ENCODE measurements at regions not wholly inside any gene's neighbourhood (a gene's known extent, or its start where the extent isn't known, plus 50 kb on each side); places are given as distances from the start of the nearest gene placed in this dataset.

DNA sequence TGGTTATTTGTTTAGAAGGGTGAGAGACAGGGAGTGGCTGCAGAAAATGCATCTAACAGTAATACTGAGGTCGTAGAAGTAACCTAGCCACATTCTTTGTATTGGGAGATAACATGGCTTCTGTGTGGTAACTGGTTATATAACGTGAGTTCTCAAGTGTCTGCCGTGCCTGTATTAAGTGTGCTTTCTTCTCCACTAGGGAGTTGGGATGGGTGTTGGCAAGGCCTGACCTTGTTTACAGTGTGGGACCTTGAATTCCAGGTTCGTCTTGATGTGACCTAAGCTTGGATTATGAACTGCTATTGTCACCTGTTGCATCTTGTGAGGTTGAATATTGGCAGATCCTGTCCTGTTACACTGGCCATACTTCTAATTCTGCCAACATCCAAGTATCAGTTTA, 145.3 kb upstream of the NAMPT start:
- H3K27me3 ChIP-seq (ENCODE audit: insufficient read depth, low read length) = no peaks in the 10 kb centered on the region
- H3K4me1 ChIP-seq (ENCODE audit: insufficient read depth, low read length) = no peaks in the 10 kb centered on the region
- H3K9ac ChIP-seq (ENCODE audit: low read depth, low read length) = no peak overlapping the region
- no peak overlapping the region for H3K4me3 ChIP-seq (ENCODE audit: low read length)
- no peak overlapping the region for H3K27ac ChIP-seq (ENCODE audit: low read length)
- no peaks in the 10 kb centered on the region for H3K36me3 ChIP-seq (ENCODE audit: insufficient read depth, low read depth, low read length)
- no peaks in the 10 kb centered on the region; the same call in 1 of the 2 replicates for H3K9me3 ChIP-seq (ENCODE audit: insufficient read depth, low read depth, low read length)

DNA sequence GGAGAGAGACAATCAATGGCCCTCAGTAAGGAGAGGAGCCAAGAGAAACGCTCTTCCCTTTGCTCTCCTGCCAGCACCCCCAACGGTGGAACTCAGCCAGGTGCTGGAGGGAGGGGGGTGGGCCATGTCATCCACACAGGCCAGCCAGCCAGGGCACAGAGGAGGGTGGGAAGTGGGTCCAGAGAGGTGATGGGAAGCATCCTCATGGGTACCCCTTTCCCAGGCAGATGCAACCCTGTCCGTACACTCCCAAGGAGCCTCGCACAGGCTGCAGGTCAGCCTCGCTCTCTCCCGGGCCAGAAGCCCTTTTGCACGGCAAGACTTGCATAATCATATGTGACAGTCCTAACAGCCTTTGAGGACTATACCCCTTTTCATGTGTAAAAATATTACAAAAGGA, 142.0 kb upstream of the NAMPT start:
- no peak overlapping the region for H3K27ac ChIP-seq (ENCODE audit: low read length)
- no peak overlapping the region for H3K9ac ChIP-seq (ENCODE audit: low read depth, low read length)

DNA sequence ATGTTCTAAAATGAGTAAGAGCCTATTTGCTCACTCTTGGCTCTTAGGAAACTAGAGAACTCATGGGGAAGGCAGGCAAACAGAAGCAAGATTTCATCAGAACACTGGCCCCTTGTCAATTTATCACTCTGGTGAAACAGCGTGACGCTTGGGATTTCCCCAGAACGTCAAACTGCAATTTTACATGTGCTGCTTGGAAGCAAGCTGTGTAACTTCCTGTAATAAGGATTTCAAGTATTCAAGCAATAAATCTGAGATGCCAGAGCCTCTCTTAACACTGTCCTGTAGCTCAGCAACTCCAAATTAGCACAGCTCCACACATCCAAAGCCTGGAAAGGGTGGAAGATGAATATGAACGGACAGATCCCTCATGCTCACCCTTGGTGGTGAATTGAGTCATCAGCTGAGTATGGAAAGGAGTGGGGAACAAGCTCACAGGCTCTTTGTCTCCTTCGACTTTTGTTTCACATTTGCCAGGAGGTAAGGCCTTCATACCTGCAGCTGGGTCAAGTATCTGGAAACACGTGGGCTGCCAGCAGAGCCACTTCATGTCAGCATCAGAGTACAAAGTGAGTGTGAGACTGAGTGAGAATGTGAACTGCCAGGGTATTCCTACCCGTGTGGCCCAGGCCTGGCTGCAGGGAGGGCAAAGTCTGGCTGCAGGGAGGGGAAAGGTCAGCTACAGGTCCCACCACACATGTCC, 140.4 kb upstream of the NAMPT start:
- no peak overlapping the region for H3K9ac ChIP-seq (ENCODE audit: low read depth, low read length)

More for the DNA sequence above, 142.0 kb upstream of the NAMPT start:
- Histone ChIP-seq H3K4me1 (ENCODE audit: insufficient read depth, low read length) (no peaks in the 10 kb centered on the region), H3K36me3 (ENCODE audit: insufficient read depth, low read depth, low read length) (no peaks in the 10 kb centered on the region), H3K27me3 (ENCODE audit: insufficient read depth, low read length) (no peaks in the 10 kb centered on the region), H3K9me3 (ENCODE audit: insufficient read depth, low read depth, low read length) (no peaks in the 10 kb centered on the region; the same call in 1 of the 2 replicates), H3K4me3 (ENCODE audit: low read length) (no peak overlapping the region)

DNA sequence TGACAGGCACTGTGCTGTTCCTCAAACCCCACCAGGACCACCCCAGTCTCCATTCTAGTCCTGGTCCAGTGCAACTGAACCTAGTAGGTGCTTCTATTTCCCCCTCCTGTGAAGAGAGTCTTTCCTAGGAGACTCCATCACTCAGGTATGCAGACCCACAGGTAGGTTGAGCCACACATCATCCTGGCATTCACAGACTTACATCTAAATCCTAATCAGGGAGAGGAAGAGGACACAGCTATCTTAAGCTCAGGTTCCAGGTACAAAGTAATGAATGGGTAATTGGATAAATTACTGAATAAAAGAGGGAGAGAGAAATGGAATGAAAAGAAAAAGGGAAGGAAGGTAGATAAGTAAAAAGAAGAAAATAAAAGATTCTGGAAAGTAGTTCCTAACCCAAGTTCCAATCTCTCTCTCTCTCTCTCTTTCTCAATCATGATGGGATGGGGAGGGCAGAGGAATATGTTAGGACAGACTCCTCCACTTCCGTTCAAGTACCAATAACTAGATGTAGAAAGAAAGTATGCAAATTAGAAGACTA, 139.8 kb upstream of the NAMPT start:
- Histone ChIP-seq H3K4me3 (ENCODE audit: low read length) (no peak overlapping the region), H3K27ac (ENCODE audit: low read length) (no peak overlapping the region), H3K4me1 (ENCODE audit: insufficient read depth, low read length) (no peaks in the 10 kb centered on the region), H3K36me3 (ENCODE audit: insufficient read depth, low read depth, low read length) (no peaks in the 10 kb centered on the region), H3K9ac (ENCODE audit: low read depth, low read length) (no peak overlapping the region), H3K9me3 (ENCODE audit: insufficient read depth, low read depth, low read length) (no peaks in the 10 kb centered on the region; the same call in 1 of the 2 replicates), H3K27me3 (ENCODE audit: insufficient read depth, low read length) (no peaks in the 10 kb centered on the region)

More for the DNA sequence above, 140.4 kb upstream of the NAMPT start:
- no peaks in the 10 kb centered on the region for H3K27me3 ChIP-seq (ENCODE audit: insufficient read depth, low read length)
- H3K36me3 ChIP-seq (ENCODE audit: insufficient read depth, low read depth, low read length) = no peaks in the 10 kb centered on the region
- no peak overlapping the region for H3K27ac ChIP-seq (ENCODE audit: low read length)
- no peak overlapping the region for H3K4me3 ChIP-seq (ENCODE audit: low read length)
- H3K4me1 ChIP-seq (ENCODE audit: insufficient read depth, low read length) = no peaks in the 10 kb centered on the region
- H3K9me3 ChIP-seq (ENCODE audit: insufficient read depth, low read depth, low read length) = no peaks in the 10 kb centered on the region; the same call in 1 of the 2 replicates

- Histone ChIP-seq H3K27ac (ENCODE audit: low read length) (no peak overlapping the region), H3K9me3 (ENCODE audit: insufficient read depth, low read depth, low read length) (no peaks in the 10 kb centered on the region; the same call in 1 of the 2 replicates), H3K27me3 (ENCODE audit: insufficient read depth, low read length) (no peaks in the 10 kb centered on the region), H3K4me1 (ENCODE audit: insufficient read depth, low read length) (no peaks in the 10 kb centered on the region), H3K4me3 (ENCODE audit: low read length) (no peak overlapping the region), H3K36me3 (ENCODE audit: insufficient read depth, low read depth, low read length) (no peaks in the 10 kb centered on the region), H3K9ac (ENCODE audit: low read depth, low read length) (no peak overlapping the region)
Measured at GRCh38 chr7:106423821-106424475, 139.2 kb upstream of the NAMPT start.

- no peaks in the 10 kb centered on the region; the same call in 1 of the 2 replicates for H3K9me3 ChIP-seq (ENCODE audit: insufficient read depth, low read depth, low read length)
- no peaks in the 10 kb centered on the region for H3K4me1 ChIP-seq (ENCODE audit: insufficient read depth, low read length)
- H3K27ac ChIP-seq (ENCODE audit: low read length) = no peak overlapping the region
- H3K27me3 ChIP-seq (ENCODE audit: insufficient read depth, low read length) = no peaks in the 10 kb centered on the region
- no peaks in the 10 kb centered on the region for H3K36me3 ChIP-seq (ENCODE audit: insufficient read depth, low read depth, low read length)
- no peak overlapping the region for H3K9ac ChIP-seq (ENCODE audit: low read depth, low read length)
- no peak overlapping the region for H3K4me3 ChIP-seq (ENCODE audit: low read length)
Measured at GRCh38 chr7:106423111-106423510, 138.3 kb upstream of the NAMPT start.

GRCh38 chr7:106421181-106421762, 136.5 kb upstream of the NAMPT start:
- H3K4me3 ChIP-seq (ENCODE audit: low read length) = no peak overlapping the region
- H3K36me3 ChIP-seq (ENCODE audit: insufficient read depth, low read depth, low read length) = no peaks in the 10 kb centered on the region
- no peak overlapping the region for H3K27ac ChIP-seq (ENCODE audit: low read length)
- no peaks in the 10 kb centered on the region for H3K27me3 ChIP-seq (ENCODE audit: insufficient read depth, low read length)
- H3K4me1 ChIP-seq (ENCODE audit: insufficient read depth, low read length) = no peaks in the 10 kb centered on the region
- H3K9ac ChIP-seq (ENCODE audit: low read depth, low read length) = no peak overlapping the region
- H3K9me3 ChIP-seq (ENCODE audit: insufficient read depth, low read depth, low read length) = no peaks in the 10 kb centered on the region

- Histone ChIP-seq H3K4me3 (ENCODE audit: low read length) (no peak overlapping the region), H3K36me3 (ENCODE audit: insufficient read depth, low read depth, low read length) (no peaks in the 10 kb centered on the region), H3K27me3 (ENCODE audit: insufficient read depth, low read length) (no peaks in the 10 kb centered on the region), H3K9ac (ENCODE audit: low read depth, low read length) (no peak overlapping the region), H3K4me1 (ENCODE audit: insufficient read depth, low read length) (no peaks in the 10 kb centered on the region), H3K27ac (ENCODE audit: low read length) (no peak overlapping the region), H3K9me3 (ENCODE audit: insufficient read depth, low read depth, low read length) (no peaks in the 10 kb centered on the region)
Measured at GRCh38 chr7:106420736-106421135, 136.0 kb upstream of the NAMPT start.

- Histone ChIP-seq H3K4me1 (ENCODE audit: insufficient read depth, low read length) (no peaks in the 10 kb centered on the region), H3K27me3 (ENCODE audit: insufficient read depth, low read length) (no peaks in the 10 kb centered on the region), H3K4me3 (ENCODE audit: low read length) (no peak overlapping the region), H3K36me3 (ENCODE audit: insufficient read depth, low read depth, low read length) (no peaks in the 10 kb centered on the region), H3K27ac (ENCODE audit: low read length) (no peak overlapping the region), H3K9me3 (ENCODE audit: insufficient read depth, low read depth, low read length) (no peaks in the 10 kb centered on the region), H3K9ac (ENCODE audit: low read depth, low read length) (no peak overlapping the region)
Measured at GRCh38 chr7:106420210-106420609, 135.4 kb upstream of the NAMPT start.

DNA sequence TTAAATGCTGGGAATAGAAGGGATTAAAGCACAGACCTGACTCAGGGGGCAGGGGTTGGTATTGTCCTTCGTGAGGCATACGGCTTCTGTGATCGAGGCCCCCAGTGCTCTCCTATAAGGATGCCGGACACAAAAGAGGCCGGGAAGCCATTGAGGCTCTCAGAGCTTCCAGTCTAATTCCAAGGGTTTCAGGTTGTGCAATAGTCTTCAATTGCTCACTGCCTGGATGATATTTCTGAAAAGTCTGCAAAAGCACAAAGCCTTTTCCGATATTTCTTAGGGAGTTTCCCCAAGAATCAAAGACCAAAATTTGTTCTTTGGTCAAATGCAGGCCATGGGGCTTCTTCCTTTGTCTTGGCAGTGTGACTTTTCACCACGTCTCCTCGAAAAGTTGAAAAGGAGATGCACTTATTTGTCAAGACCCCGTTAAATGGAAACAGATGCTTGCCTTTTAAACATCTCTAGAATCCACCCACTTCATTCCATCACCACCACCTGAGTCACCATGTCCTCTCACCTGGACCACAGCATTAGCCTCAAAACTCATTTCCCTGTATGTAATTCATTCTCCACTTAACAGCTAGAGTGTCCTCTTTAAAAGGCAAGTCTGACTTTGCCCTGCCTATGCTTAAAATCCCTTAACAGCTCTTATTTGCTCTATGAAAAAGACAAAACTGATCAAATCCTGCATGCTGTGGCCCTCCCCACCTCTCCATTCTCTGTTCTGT, 134.8 kb upstream of the NAMPT start:
- no peak overlapping the region for H3K4me3 ChIP-seq (ENCODE audit: low read length)
- no peaks in the 10 kb centered on the region for H3K4me1 ChIP-seq (ENCODE audit: insufficient read depth, low read length)
- H3K9ac ChIP-seq (ENCODE audit: low read depth, low read length) = no peak overlapping the region
- no peaks in the 10 kb centered on the region for H3K27me3 ChIP-seq (ENCODE audit: insufficient read depth, low read length)
- H3K27ac ChIP-seq (ENCODE audit: low read length) = no peak overlapping the region
- H3K9me3 ChIP-seq (ENCODE audit: insufficient read depth, low read depth, low read length) = no peaks in the 10 kb centered on the region
- H3K36me3 ChIP-seq (ENCODE audit: insufficient read depth, low read depth, low read length) = no peaks in the 10 kb centered on the region

- Histone ChIP-seq H3K4me1 (ENCODE audit: insufficient read depth, low read length) (no peaks in the 10 kb centered on the region), H3K9me3 (ENCODE audit: insufficient read depth, low read depth, low read length) (no peaks in the 10 kb centered on the region), H3K27ac (ENCODE audit: low read length) (no peak overlapping the region), H3K4me3 (ENCODE audit: low read length) (no peak overlapping the region), H3K27me3 (ENCODE audit: insufficient read depth, low read length) (no peaks in the 10 kb centered on the region), H3K36me3 (ENCODE audit: insufficient read depth, low read depth, low read length) (no peaks in the 10 kb centered on the region), H3K9ac (ENCODE audit: low read depth, low read length) (no peak overlapping the region)
Measured at GRCh38 chr7:106418526-106418925, 133.7 kb upstream of the NAMPT start.

All from iPS-20b (cell line).